WTC11 (cell line): ENCODE measurements at regions not wholly inside any gene's neighbourhood (a gene's known extent, or its start where the extent isn't known, plus 50 kb on each side); places are given as distances from the start of the nearest gene placed in this dataset.

Source experiments
- ATAC-seq: fragments of 200-7000 bp; cut with Tn5 transposase; 2 replicates; pipeline ENCODE4 v1.10.0; 2021; ENCODE audit warnings: mild to moderate bottlenecking, moderate library complexity
- CTCF ChIA-PET: fragments of 300-600 bp; sonication (Branson Sonifier 250); formaldehyde crosslinking; loops from one replicate; lab custom pipeline; 2021; ENCODE audit warnings: antibody characterized with exemption; lab: Charles Lee
- POLR2A ChIA-PET: fragments of 350-600 bp; sonication (Branson Sonifier 250); formaldehyde crosslinking; loops from one replicate; lab custom pipeline; 2021; ENCODE audit warnings: antibody characterized with exemption; lab: Charles Lee
- DNase-seq: peaks from one replicate; pipeline ENCODE4 v3.0.0; 2021; ENCODE audit warnings: low spot score
- H3K27ac Mint-ChIP-seq: 2 replicates; pipeline ENCODE4 v1.8.0; 2021; ENCODE audit warnings: mixed read lengths
- H3K27me3 Mint-ChIP-seq: 2 replicates; pipeline ENCODE4 v1.8.0; 2021; ENCODE audit warnings: low read depth, mild to moderate bottlenecking, moderate library complexity, mixed read lengths
- H3K36me3 Mint-ChIP-seq: 2 replicates; pipeline ENCODE4 v1.8.0; 2021; ENCODE audit warnings: mixed read lengths
- H3K4me1 Mint-ChIP-seq: 2 replicates; pipeline ENCODE4 v1.8.0; 2022; ENCODE audit warnings: mixed read lengths
- H3K4me3 Mint-ChIP-seq: 2 replicates; pipeline ENCODE4 v1.8.0; 2021; ENCODE audit warnings: mild to moderate bottlenecking, moderate library complexity, mixed read lengths
- H3K9me3 Mint-ChIP-seq: 2 replicates; pipeline ENCODE4 v1.8.0; 2021; ENCODE audit warnings: mixed read lengths
- ATF1 ChIP-seq: sonication (generic); formaldehyde crosslinking; IDR thresholded peaks from 2 replicates; pipeline ENCODE4 v1.8.1; 2023; ENCODE audit warnings: mild to moderate bottlenecking, moderate library complexity, missing genetic modification reagents
- FOXJ3 ChIP-seq: sonication (generic); formaldehyde crosslinking; IDR thresholded peaks from 2 replicates; pipeline ENCODE4 v1.9.0; 2021; ENCODE audit warnings: missing genetic modification reagents, mild to moderate bottlenecking, borderline replicate concordance
- FOXK1 ChIP-seq: sonication (generic); formaldehyde crosslinking; IDR thresholded peaks from 2 replicates; pipeline ENCODE4 v1.8.0; 2022; ENCODE audit warnings: mild to moderate bottlenecking, moderate library complexity, missing genetic modification reagents
- GRHL2 ChIP-seq: fragments of 250-450 bp; sonication (Bioruptor Pico); IDR thresholded peaks from 2 replicates; pipeline ENCODE4 v1.8.0; 2022; ENCODE audit warnings: mild to moderate bottlenecking, moderate library complexity; ENCODE audit not compliant: insufficient replicate concordance, severe bottlenecking
- GTF2I ChIP-seq: fragments of 250-450 bp; sonication (Bioruptor Pico); conservative IDR thresholded peaks from 2 replicates; pipeline ENCODE4 v1.4.0; 2021; ENCODE audit warnings: mild to moderate bottlenecking
- IRF1 ChIP-seq: sonication (generic); formaldehyde crosslinking; IDR thresholded peaks from 2 replicates; pipeline ENCODE4 v1.8.0; 2023; ENCODE audit warnings: missing genetic modification reagents
- IRF2 ChIP-seq: sonication (generic); formaldehyde crosslinking; IDR thresholded peaks from 2 replicates; pipeline ENCODE4 v1.8.0; 2022; ENCODE audit warnings: low read depth, missing genetic modification reagents, borderline replicate concordance
- KAT7 ChIP-seq: sonication (generic); formaldehyde crosslinking; IDR thresholded peaks from 2 replicates; pipeline ENCODE4 v1.8.1; 2023; ENCODE audit warnings: missing genetic modification reagents, mild to moderate bottlenecking, borderline replicate concordance
- NR2C2 ChIP-seq: sonication (generic); formaldehyde crosslinking; IDR thresholded peaks from 2 replicates; pipeline ENCODE4 v1.8.0; 2022; ENCODE audit warnings: mild to moderate bottlenecking, missing genetic modification reagents
- OVOL2 ChIP-seq: fragments of 250-450 bp; sonication (Bioruptor Pico); IDR thresholded peaks from 2 replicates; pipeline ENCODE4 v1.9.0; 2021; ENCODE audit warnings: mild to moderate bottlenecking, borderline replicate concordance
- RORB ChIP-seq: fragments of 250-450 bp; sonication (Bioruptor Pico); IDR thresholded peaks from 2 replicates; pipeline ENCODE4 v1.9.0; 2021; ENCODE audit warnings: mild to moderate bottlenecking
- TP53 ChIP-seq: sonication (generic); formaldehyde crosslinking; IDR thresholded peaks from 2 replicates; pipeline ENCODE4 v1.8.1; 2023; ENCODE audit warnings: mild to moderate bottlenecking, missing genetic modification reagents
- USF2 ChIP-seq: sonication (generic); formaldehyde crosslinking; IDR thresholded peaks from 2 replicates; pipeline ENCODE4 v1.8.1; 2023; ENCODE audit warnings: mild to moderate bottlenecking, missing genetic modification reagents, moderate library complexity
- ZNF121 ChIP-seq: sonication (generic); formaldehyde crosslinking; IDR thresholded peaks from 2 replicates; pipeline ENCODE4 v1.8.0; 2023; ENCODE audit warnings: missing genetic modification reagents
- ZNF138 ChIP-seq: sonication (generic); formaldehyde crosslinking; conservative IDR thresholded peaks from 2 replicates; pipeline ENCODE4 v1.8.1; 2022; ENCODE audit warnings: mild to moderate bottlenecking, moderate library complexity, missing genetic modification reagents
- ZNF263 ChIP-seq: sonication (generic); formaldehyde crosslinking; IDR thresholded peaks from 2 replicates; pipeline ENCODE4 v1.8.1; 2022; ENCODE audit warnings: low read depth, mild to moderate bottlenecking, moderate library complexity, missing genetic modification reagents
- ZNF317 ChIP-seq: sonication (generic); formaldehyde crosslinking; IDR thresholded peaks from 2 replicates; pipeline ENCODE4 v1.8.1; 2023; ENCODE audit warnings: low read depth, mild to moderate bottlenecking, moderate library complexity, missing genetic modification reagents, borderline replicate concordance
- ZNF416 ChIP-seq: fragments of 250-450 bp; sonication (Bioruptor Pico); IDR thresholded peaks from 2 replicates; pipeline ENCODE4 v1.9.0; 2021; ENCODE audit warnings: mild to moderate bottlenecking, inconsistent platforms
- ZNF512 ChIP-seq: sonication (generic); formaldehyde crosslinking; IDR thresholded peaks from 2 replicates; pipeline ENCODE4 v1.8.1; 2022; ENCODE audit warnings: missing genetic modification reagents, borderline replicate concordance
- ZSCAN18 ChIP-seq: fragments of 250-450 bp; sonication (Bioruptor Pico); IDR thresholded peaks from 2 replicates; pipeline ENCODE4 v2.1.2; 2022; ENCODE audit warnings: mild to moderate bottlenecking, moderate library complexity
- TF ChIP-seq, protein P1 (sequence below): sonication (generic); formaldehyde crosslinking; IDR thresholded peaks from 2 replicates; pipeline ENCODE4 v1.8.0; 2023; ENCODE audit warnings: mild to moderate bottlenecking, missing genetic modification reagents
- TF ChIP-seq, protein P2 (sequence below): sonication (generic); formaldehyde crosslinking; IDR thresholded peaks from 2 replicates; pipeline ENCODE4 v1.8.1; 2022; ENCODE audit warnings: mild to moderate bottlenecking, missing genetic modification reagents, moderate library complexity, borderline replicate concordance

- POLR2A ChIA-PET = no interaction called here
- Mint-ChIP-seq H3K9me3 (peaks cover 30% of the 10 kb centered on the region), H3K4me3 (no peak overlapping the region), H3K27me3 (peaks cover 6% of the 10 kb centered on the region), H3K4me1 (no peaks in the 10 kb centered on the region), H3K27ac (no peak overlapping the region), H3K36me3 (peaks cover 26% of the 10 kb centered on the region)
- DNase-seq (no peak), ATAC-seq (no peak)
- TF ChIP-seq FOXK1 (CRISPR knock-in tag) = no peak
- CTCF ChIA-PET = no interaction called here
Observed at GRCh38 chr18:78713726-78714125, 265.9 kb upstream of the SALL3 start.

DNA sequence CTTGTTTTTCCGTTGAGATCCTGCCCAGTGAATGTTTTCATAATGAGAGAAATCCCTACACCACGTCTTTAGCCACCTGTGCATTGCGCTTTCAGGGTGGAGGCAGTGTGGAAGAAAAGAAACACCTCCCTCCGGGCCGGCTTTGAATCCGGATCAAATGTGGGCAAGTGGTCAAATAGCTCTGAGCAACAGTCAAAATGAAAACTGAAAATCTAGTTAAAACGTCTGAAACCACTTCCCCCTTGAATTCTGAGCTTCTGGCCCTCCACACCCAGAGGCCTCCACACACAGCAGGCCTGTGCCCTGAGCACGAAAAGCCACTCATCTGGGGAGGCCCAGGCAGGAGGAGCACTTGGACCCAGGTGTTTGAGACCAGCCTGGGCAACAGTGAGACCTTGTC, 263.6 kb upstream of the SALL3 start:
- ChIA-PET CTCF (no interaction called here), POLR2A (no interaction called here)
- Mint-ChIP-seq H3K9me3 (peaks cover 29% of the 10 kb centered on the region), H3K27me3 (peaks cover 12% of the 10 kb centered on the region), H3K4me1 (peaks cover 8% of the 10 kb centered on the region), H3K27ac (no peak overlapping the region), H3K36me3 (peaks cover 23% of the 10 kb centered on the region), H3K4me3 (no peak overlapping the region)
- DNase-seq (no peak), ATAC-seq (no peak)
- TF ChIP-seq ATF1 (CRISPR knock-in tag) = no peak
- no peak for TF ChIP-seq FOXJ3
- no peak for TF ChIP-seq ZNF121 (CRISPR knock-in tag)
- no peak for TF ChIP-seq NR2C2 (CRISPR knock-in tag)
- no peak for TF ChIP-seq IRF1 (CRISPR knock-in tag)

DNA sequence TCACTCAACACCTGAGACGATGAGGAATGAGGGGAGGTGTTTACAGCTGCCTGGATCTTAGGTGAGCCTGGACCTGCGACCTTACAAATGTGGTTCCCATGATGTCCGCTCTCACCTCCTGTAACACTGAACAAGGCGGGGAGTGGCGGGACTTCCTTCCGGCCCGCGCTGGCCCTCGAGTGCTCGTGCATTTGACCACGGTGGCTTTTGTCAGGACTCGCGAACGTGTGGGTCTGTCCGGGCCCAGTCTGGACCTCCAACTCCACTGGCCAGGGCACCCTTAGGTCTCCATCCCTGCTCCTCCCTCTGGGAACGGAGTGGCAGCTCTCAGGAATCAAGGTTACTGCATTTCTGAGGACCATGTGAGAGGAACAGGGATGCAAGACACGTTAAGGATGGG, 263.0 kb upstream of the SALL3 start:
- CTCF ChIA-PET = no interaction called here
- TF ChIP-seq ZNF138 (CRISPR knock-in tag) = no peak
- no peak for TF ChIP-seq ZNF416 (CRISPR knock-in tag)
- TF ChIP-seq ZNF263 = no peak
- TF ChIP-seq, protein P1, sequence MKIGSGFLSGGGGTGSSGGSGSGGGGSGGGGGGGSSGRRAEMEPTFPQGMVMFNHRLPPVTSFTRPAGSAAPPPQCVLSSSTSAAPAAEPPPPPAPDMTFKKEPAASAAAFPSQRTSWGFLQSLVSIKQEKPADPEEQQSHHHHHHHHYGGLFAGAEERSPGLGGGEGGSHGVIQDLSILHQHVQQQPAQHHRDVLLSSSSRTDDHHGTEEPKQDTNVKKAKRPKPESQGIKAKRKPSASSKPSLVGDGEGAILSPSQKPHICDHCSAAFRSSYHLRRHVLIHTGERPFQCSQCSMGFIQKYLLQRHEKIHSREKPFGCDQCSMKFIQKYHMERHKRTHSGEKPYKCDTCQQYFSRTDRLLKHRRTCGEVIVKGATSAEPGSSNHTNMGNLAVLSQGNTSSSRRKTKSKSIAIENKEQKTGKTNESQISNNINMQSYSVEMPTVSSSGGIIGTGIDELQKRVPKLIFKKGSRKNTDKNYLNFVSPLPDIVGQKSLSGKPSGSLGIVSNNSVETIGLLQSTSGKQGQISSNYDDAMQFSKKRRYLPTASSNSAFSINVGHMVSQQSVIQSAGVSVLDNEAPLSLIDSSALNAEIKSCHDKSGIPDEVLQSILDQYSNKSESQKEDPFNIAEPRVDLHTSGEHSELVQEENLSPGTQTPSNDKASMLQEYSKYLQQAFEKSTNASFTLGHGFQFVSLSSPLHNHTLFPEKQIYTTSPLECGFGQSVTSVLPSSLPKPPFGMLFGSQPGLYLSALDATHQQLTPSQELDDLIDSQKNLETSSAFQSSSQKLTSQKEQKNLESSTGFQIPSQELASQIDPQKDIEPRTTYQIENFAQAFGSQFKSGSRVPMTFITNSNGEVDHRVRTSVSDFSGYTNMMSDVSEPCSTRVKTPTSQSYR (CRISPR knock-in tag) = no peak
- H3K36me3 Mint-ChIP-seq = peaks cover 20% of the 10 kb centered on the region
- ATAC-seq (no peak), DNase-seq (no peak)
- peaks cover 10% of the 10 kb centered on the region for H3K4me1 Mint-ChIP-seq
- H3K27me3 Mint-ChIP-seq = peaks cover 12% of the 10 kb centered on the region
- no peak overlapping the region for H3K4me3 Mint-ChIP-seq
- no peak overlapping the region for H3K27ac Mint-ChIP-seq
- peaks cover 26% of the 10 kb centered on the region for H3K9me3 Mint-ChIP-seq
- POLR2A ChIA-PET = no interaction called here

- ChIA-PET CTCF (no interaction called here), POLR2A (no interaction called here)
- H3K27me3 Mint-ChIP-seq = peaks cover 12% of the 10 kb centered on the region
- no peak overlapping the region for H3K27ac Mint-ChIP-seq
- H3K36me3 Mint-ChIP-seq = peaks cover 20% of the 10 kb centered on the region
- H3K4me1 Mint-ChIP-seq = peaks cover 17% of the 10 kb centered on the region
- ATAC-seq (no peak), DNase-seq (no peak)
- peaks cover 23% of the 10 kb centered on the region for H3K9me3 Mint-ChIP-seq
- no peak overlapping the region for H3K4me3 Mint-ChIP-seq
- TF ChIP-seq ZNF317 (CRISPR knock-in tag) (no peak), GRHL2 (CRISPR knock-in tag) (no peak), ZSCAN18 (CRISPR knock-in tag) (no peak), RORB (CRISPR knock-in tag) (no peak), KAT7 (CRISPR knock-in tag) (no peak), USF2 (CRISPR knock-in tag) (no peak), OVOL2 (CRISPR knock-in tag) (no peak), IRF2 (no peak), TP53 (CRISPR knock-in tag) (no peak), ZNF512 (CRISPR knock-in tag) (no peak), GTF2I (CRISPR knock-in tag) (no peak)
- TF ChIP-seq, protein P2, sequence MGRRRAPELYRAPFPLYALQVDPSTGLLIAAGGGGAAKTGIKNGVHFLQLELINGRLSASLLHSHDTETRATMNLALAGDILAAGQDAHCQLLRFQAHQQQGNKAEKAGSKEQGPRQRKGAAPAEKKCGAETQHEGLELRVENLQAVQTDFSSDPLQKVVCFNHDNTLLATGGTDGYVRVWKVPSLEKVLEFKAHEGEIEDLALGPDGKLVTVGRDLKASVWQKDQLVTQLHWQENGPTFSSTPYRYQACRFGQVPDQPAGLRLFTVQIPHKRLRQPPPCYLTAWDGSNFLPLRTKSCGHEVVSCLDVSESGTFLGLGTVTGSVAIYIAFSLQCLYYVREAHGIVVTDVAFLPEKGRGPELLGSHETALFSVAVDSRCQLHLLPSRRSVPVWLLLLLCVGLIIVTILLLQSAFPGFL = no peak
Observed at GRCh38 chr18:78717051-78717765, 262.4 kb upstream of the SALL3 start.
